SK-N-SH (cell line): ENCODE measurements at regions not wholly inside any gene's neighbourhood (a gene's known extent, or its start where the extent isn't known, plus 50 kb on each side); places are given as distances from the start of the nearest gene placed in this dataset.

Experiments used
- CTCF ChIA-PET: fragments of 300-600, 350-600 bp; formaldehyde crosslinking; extraction: SDS; loops from one replicate; lab custom pipeline; 2021; lab: Yijun Ruan, JAX
- POLR2A ChIA-PET: fragments of 350-600 bp; sonication (Branson Sonifier 250); formaldehyde crosslinking; extraction: SDS; loops from one replicate; lab custom pipeline; 2020; ENCODE audit warnings: antibody characterized with exemption, inconsistent platforms; lab: Yijun Ruan, JAX
- DNase-seq: peaks from one replicate; pipeline ENCODE4 v3.0.0; 2012
- H2AFZ ChIP-seq: fragments of 200-600 bp; sonication (generic); 2 replicates; pipeline ENCODE4 v1.8.1; 2016; ENCODE audit warnings: antibody characterized with exemption, mild to moderate bottlenecking, low read depth
- H3F3A ChIP-seq: fragments of 200-600 bp; sonication (generic); replicated peaks from 2 replicates; pipeline ENCODE3; 2016; ENCODE audit warnings: antibody characterized with exemption, mild to moderate bottlenecking; ENCODE audit not compliant: insufficient read depth
- H3K27ac ChIP-seq, 2 experiments: fragments of 200-500 bp in 1 of 2; fragments of 200-600 bp in 1 of 2; sonication (Bioruptor generic) in 1 of 2; sonication (generic), shearing (Covaris generic) in 1 of 2; 2 replicates each; pipeline versions ENCODE4 v1.5.1 to v1.6.1; 2014 to 2016; ENCODE audit warnings: low read depth in 2 of 2, inconsistent platforms in 1 of 2, low read length in 1 of 2, mild to moderate bottlenecking in 1 of 2, mixed read lengths in 1 of 2
- H3K27me3 ChIP-seq: fragments of 200-600 bp; sonication (generic), shearing (Covaris generic); 2 replicates; pipeline ENCODE4 v1.6.1; 2016; ENCODE audit warnings: mixed run types; ENCODE audit not compliant: insufficient read depth
- H3K36me3 ChIP-seq, 2 experiments: fragments of 200-500 bp in 1 of 2; fragments of 200-600 bp in 1 of 2; sonication (Bioruptor generic) in 1 of 2; sonication (generic) in 1 of 2; replicated peaks in 1 of 2; 2 replicates each; pipeline versions ENCODE3 to v1.5.1; 2014 to 2016; ENCODE audit warnings: low read length in 1 of 2, mild to moderate bottlenecking in 1 of 2; ENCODE audit not compliant: insufficient read depth in 2 of 2, control insufficient read depth in 1 of 2
- H3K4me1 ChIP-seq, 2 experiments: fragments of 200-500 bp in 1 of 2; fragments of 200-600 bp in 1 of 2; sonication (Bioruptor generic) in 1 of 2; sonication (generic), shearing (Covaris generic) in 1 of 2; 2 replicates each; pipeline versions ENCODE4 v1.5.1 to v1.6.1; 2014 to 2016; ENCODE audit warnings: low read depth in 1 of 2, low read length in 1 of 2, mixed run types in 1 of 2; ENCODE audit not compliant: insufficient read depth in 2 of 2, control insufficient read depth in 1 of 2
- H3K4me2 ChIP-seq: fragments of 200-600 bp; sonication (generic), shearing (Covaris generic); 2 replicates; pipeline ENCODE4 v1.6.1; 2017; ENCODE audit warnings: mixed run types
- H3K4me3 ChIP-seq, 2 experiments: fragments of 200-500 bp in 1 of 2; fragments of 200-600 bp in 1 of 2; sonication (Bioruptor generic) in 1 of 2; sonication (generic), shearing (Covaris generic) in 1 of 2; 2 replicates each; pipeline versions ENCODE4 v1.5.1 to v1.8.1; 2014 to 2016; ENCODE audit warnings: low read depth in 2 of 2, inconsistent platforms in 1 of 2, low read length in 1 of 2, mild to moderate bottlenecking in 1 of 2, mixed read lengths in 1 of 2, moderate library complexity in 1 of 2
- H3K79me2 ChIP-seq: fragments of 200-600 bp; sonication (generic); 2 replicates; pipeline ENCODE4 v1.8.1; 2017; ENCODE audit warnings: mild to moderate bottlenecking; ENCODE audit not compliant: insufficient read depth
- H3K9ac ChIP-seq: fragments of 200-600 bp; sonication (generic); 2 replicates; pipeline ENCODE4 v1.6.1; 2017; ENCODE audit warnings: mixed run types
- H3K9me2 ChIP-seq: fragments of 200-600 bp; sonication (generic); 2 replicates; pipeline ENCODE4 v1.6.1; 2017; ENCODE audit warnings: mixed run types
- H3K9me3 ChIP-seq: fragments of 200-600 bp; sonication (generic); 2 replicates; pipeline ENCODE4 v1.6.1; 2017; ENCODE audit warnings: mixed run types, mild to moderate bottlenecking, moderate library complexity
- H4K20me1 ChIP-seq: fragments of 200-600 bp; sonication (generic); 2 replicates; pipeline ENCODE4 v1.6.1; 2017; ENCODE audit warnings: mild to moderate bottlenecking, mixed run types; ENCODE audit not compliant: insufficient read depth
- CHD2 ChIP-seq: fragments of 150-350 bp; IDR thresholded peaks from 2 replicates; pipeline ENCODE4 v1.6.1; 2018; ENCODE audit warnings: low read length; ENCODE audit not compliant: partially characterized antibody
- CTCF ChIP-seq: fragments of 200-600 bp; sonication (generic); IDR thresholded peaks from 2 replicates; pipeline ENCODE4 v1.6.1; 2017; ENCODE audit warnings: antibody characterized with exemption, mild to moderate bottlenecking, moderate library complexity
- ELF1 ChIP-seq: IDR thresholded peaks from 2 replicates; pipeline ENCODE4 v1.4.0; 2012
- FOXM1 ChIP-seq: IDR thresholded peaks from 2 replicates; pipeline ENCODE4 v1.4.0; 2012; ENCODE audit warnings: low read depth, mild to moderate bottlenecking
- JUND ChIP-seq: IDR thresholded peaks from 2 replicates; pipeline ENCODE4 v1.4.0; 2012
- MEF2A ChIP-seq: IDR thresholded peaks from 2 replicates; pipeline ENCODE4 v1.4.0; 2012; ENCODE audit warnings: low read depth, borderline replicate concordance
- PBX3 ChIP-seq: IDR thresholded peaks from 2 replicates; pipeline ENCODE4; 2012
- RAD21 ChIP-seq: IDR thresholded peaks from 2 replicates; pipeline ENCODE4 v1.6.1; 2012; ENCODE audit warnings: mild to moderate bottlenecking, low read length
- RCOR1 ChIP-seq: fragments of 150-350 bp; IDR thresholded peaks from 2 replicates; pipeline ENCODE4 v1.6.1; 2017; ENCODE audit warnings: antibody characterized with exemption, low read length
- REST ChIP-seq: IDR thresholded peaks from 2 replicates; pipeline ENCODE4 v1.6.1; 2012; ENCODE audit warnings: mild to moderate bottlenecking, low read depth, low read length, moderate library complexity
- RXRA ChIP-seq: IDR thresholded peaks from 2 replicates; pipeline ENCODE4 v1.4.0; 2012; ENCODE audit warnings: low read depth, mild to moderate bottlenecking, borderline replicate concordance
- SIN3A ChIP-seq: IDR thresholded peaks from 2 replicates; pipeline ENCODE4 v1.6.1; 2012; ENCODE audit warnings: low read depth, mild to moderate bottlenecking, low read length, moderate library complexity, borderline replicate concordance
- ZBTB33 ChIP-seq: IDR thresholded peaks from 2 replicates; pipeline ENCODE4 v1.4.0; 2012; ENCODE audit warnings: low read depth, borderline replicate concordance
- WGBS: methylation state at CpG from one replicate; pipeline ENCODE4 v1.1.6; 2017; ENCODE audit warnings: low lambda C conversion rate; 5-methylcytosine and 5-hydroxymethylcytosine counted together

GRCh38 chr16:17724242-17724898, 253.6 kb upstream of the XYLT1 start (continued):
- TF ChIP-seq CTCF: no peak
- TF ChIP-seq RXRA: 0 out of 2 replicates have a peak, but pooled peaks have one; percentile 42
- TF ChIP-seq SIN3A: no peak

GRCh38 chr16:17723531-17724134, 252.9 kb upstream of the XYLT1 start:
- Histone ChIP-seq H3K9me2 (no peaks in the 10 kb centered on the region), H3K27ac (peak overlapping the region in 1 of 2 experiments; percentile 74; a peak in 3 of 4 replicates), H2AFZ (peak overlapping the region; percentile 29; the same call in 1 of the 2 replicates), H3K27me3 (no peaks in the 10 kb centered on the region), H3F3A (no peaks in the 10 kb centered on the region), H3K79me2 (no peaks in the 10 kb centered on the region), H3K9ac (no peak overlapping the region), H3K9me3 (no peaks in the 10 kb centered on the region), H3K4me3 (no peak overlapping the region), H3K4me2 (peak overlapping the region; percentile 22; the same call in 1 of the 2 replicates), H3K4me1 (peaks cover 0 to 22% of the 10 kb centered on the region in 2 experiments; a peak in 3 of 4 replicates), H3K36me3 (no peaks in the 10 kb centered on the region)
- ChIA-PET POLR2A (no interaction called here), CTCF (no interaction called here)
- DNase-seq: no peak
- 79% methylated on average over 10 of the region's 10 CpGs for WGBS
- TF ChIP-seq FOXM1 (no peak), RCOR1 (no peak), JUND (no peak), RAD21 (no peak), MEF2A (no peak), CHD2 (no peak), PBX3 (no peak)
- TF ChIP-seq, all 33 proteins: peak for 0
- no peaks in the 10 kb centered on the region for H4K20me1 ChIP-seq

GRCh38 chr16:17718495-17718894, 247.7 kb upstream of the XYLT1 start:
- Histone ChIP-seq H4K20me1 (no peaks in the 10 kb centered on the region), H3K9me2 (no peaks in the 10 kb centered on the region), H3F3A (no peaks in the 10 kb centered on the region), H3K36me3 (no peaks in the 10 kb centered on the region), H3K27me3 (no peaks in the 10 kb centered on the region), H3K9ac (no peak overlapping the region), H3K79me2 (no peaks in the 10 kb centered on the region), H2AFZ (no peak overlapping the region), H3K4me3 (no peak overlapping the region), H3K27ac (peak overlapping the region in 1 of 2 experiments; percentile 97; a peak in 2 of 4 replicates), H3K4me1 (peaks cover 0 to 17% of the 10 kb centered on the region in 2 experiments; a peak in 3 of 4 replicates), H3K9me3 (no peaks in the 10 kb centered on the region), H3K4me2 (no peak overlapping the region)
- ChIA-PET CTCF (interaction anchor here (0.7 to 1.1 kb wide), 5 partner anchors 24 to 252 kb away, joined by 3 read pairs; no protein-coding TSS in a partner anchor), POLR2A (interaction anchor here (0.6 to 1.2 kb wide), 6 partner anchors 69 to 275 kb away, joined by 3 to 5 read pairs (median 4); no protein-coding TSS in a partner anchor)
- peak; percentile 48 for DNase-seq
- WGBS: 51% methylated on average over 2 of the region's 2 CpGs
- TF ChIP-seq REST: no peak
- no peak for TF ChIP-seq ELF1
- TF ChIP-seq ZBTB33: no peak
